ENCODE measurements at regions not wholly inside any gene's neighbourhood (a gene's known extent, or its start where the extent isn't known, plus 50 kb on each side); places are given as distances from the start of the nearest gene placed in this dataset.

DNA sequence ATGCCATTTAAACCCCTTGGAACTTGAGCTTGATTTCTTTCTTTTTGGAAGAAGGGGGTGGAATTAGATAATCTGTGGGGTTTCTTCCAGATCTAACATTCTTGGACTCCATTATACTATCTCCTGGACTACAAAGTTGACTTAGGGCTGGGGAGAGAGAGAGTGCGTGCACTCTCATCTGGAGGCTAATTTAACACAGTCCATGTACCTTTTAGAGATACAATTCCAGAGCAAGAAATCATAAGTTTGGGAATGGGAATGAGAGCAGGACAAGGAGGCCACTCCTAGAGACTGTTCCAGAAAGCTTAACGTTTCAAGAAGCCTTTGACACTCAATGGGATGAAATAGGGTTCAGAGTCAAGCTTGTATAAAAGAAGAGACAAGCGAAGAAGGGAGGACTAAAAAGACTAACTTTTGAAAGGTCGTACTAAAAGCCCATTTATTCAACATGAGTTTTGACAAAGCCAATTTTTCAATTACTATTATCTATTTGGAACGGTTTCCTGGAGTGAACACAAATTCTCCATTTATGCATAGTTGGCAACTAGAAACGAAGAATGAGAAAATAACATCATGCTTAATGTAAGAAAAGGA is 83.4 kb downstream of the ACTL7B start:
- TF ChIP-seq RAD21 (IDR thresholded peaks at IDR 0.05) = no peak
- TF ChIP-seq, protein P1, sequence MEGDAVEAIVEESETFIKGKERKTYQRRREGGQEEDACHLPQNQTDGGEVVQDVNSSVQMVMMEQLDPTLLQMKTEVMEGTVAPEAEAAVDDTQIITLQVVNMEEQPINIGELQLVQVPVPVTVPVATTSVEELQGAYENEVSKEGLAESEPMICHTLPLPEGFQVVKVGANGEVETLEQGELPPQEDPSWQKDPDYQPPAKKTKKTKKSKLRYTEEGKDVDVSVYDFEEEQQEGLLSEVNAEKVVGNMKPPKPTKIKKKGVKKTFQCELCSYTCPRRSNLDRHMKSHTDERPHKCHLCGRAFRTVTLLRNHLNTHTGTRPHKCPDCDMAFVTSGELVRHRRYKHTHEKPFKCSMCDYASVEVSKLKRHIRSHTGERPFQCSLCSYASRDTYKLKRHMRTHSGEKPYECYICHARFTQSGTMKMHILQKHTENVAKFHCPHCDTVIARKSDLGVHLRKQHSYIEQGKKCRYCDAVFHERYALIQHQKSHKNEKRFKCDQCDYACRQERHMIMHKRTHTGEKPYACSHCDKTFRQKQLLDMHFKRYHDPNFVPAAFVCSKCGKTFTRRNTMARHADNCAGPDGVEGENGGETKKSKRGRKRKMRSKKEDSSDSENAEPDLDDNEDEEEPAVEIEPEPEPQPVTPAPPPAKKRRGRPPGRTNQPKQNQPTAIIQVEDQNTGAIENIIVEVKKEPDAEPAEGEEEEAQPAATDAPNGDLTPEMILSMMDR (IDR thresholded peaks at IDR 0.05; ENCODE audit: low read depth, low read length, missing input control) = no peak
- no peak for TF ChIP-seq TAF1 (conservative IDR thresholded peaks at IDR 0.05)
- TF ChIP-seq, protein P2, sequence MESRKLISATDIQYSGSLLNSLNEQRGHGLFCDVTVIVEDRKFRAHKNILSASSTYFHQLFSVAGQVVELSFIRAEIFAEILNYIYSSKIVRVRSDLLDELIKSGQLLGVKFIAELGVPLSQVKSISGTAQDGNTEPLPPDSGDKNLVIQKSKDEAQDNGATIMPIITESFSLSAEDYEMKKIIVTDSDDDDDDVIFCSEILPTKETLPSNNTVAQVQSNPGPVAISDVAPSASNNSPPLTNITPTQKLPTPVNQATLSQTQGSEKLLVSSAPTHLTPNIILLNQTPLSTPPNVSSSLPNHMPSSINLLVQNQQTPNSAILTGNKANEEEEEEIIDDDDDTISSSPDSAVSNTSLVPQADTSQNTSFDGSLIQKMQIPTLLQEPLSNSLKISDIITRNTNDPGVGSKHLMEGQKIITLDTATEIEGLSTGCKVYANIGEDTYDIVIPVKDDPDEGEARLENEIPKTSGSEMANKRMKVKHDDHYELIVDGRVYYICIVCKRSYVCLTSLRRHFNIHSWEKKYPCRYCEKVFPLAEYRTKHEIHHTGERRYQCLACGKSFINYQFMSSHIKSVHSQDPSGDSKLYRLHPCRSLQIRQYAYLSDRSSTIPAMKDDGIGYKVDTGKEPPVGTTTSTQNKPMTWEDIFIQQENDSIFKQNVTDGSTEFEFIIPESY (IDR thresholded peaks at IDR 0.05) = no peak
- TF ChIP-seq, protein P3, sequence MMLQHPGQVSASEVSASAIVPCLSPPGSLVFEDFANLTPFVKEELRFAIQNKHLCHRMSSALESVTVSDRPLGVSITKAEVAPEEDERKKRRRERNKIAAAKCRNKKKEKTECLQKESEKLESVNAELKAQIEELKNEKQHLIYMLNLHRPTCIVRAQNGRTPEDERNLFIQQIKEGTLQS (IDR thresholded peaks at IDR 0.05) = no peak
- TF ChIP-seq SP1 (IDR thresholded peaks at IDR 0.05) = no peak
- no peak for TF ChIP-seq FOXA1 (IDR thresholded peaks at IDR 0.05)
